Bronchial epithelial cell (primary cell): ENCODE measurements at regions not wholly inside any gene's neighbourhood (a gene's known extent, or its start where the extent isn't known, plus 50 kb on each side); places are given as distances from the start of the nearest gene placed in this dataset.
A peak's percentile ranks its signal among the peaks of the same experiment; 100 is the strongest.

Experiments
- DNase-seq: peaks from one replicate; pipeline ENCODE4 v3.0.0-alpha.2; 2010; ENCODE audit warnings: low read depth
- FAIRE-seq: peaks from 2 replicates; lab custom pipeline; 2011; peaks lifted over from hg19 to GRCh38; lab: Jason Lieb, UNC
- H3K27me3 ChIP-seq: 2 replicates; pipeline ENCODE4 v1.5.1; 2011; ENCODE audit warnings: low read length; ENCODE audit not compliant: control insufficient read depth, insufficient read depth
- H3K36me3 ChIP-seq: 2 replicates; pipeline ENCODE4 v1.5.1; 2011; ENCODE audit warnings: low read length; ENCODE audit not compliant: control insufficient read depth, insufficient read depth
- H3K4me3 ChIP-seq: 2 replicates; pipeline ENCODE4 v1.5.1; 2011; ENCODE audit warnings: mild to moderate bottlenecking, low read depth, low read length, control low read depth
- CTCF ChIP-seq: IDR thresholded peaks from 2 replicates; pipeline ENCODE4 v1.5.1; 2011; ENCODE audit warnings: mild to moderate bottlenecking, moderate library complexity, low read length, control low read depth, inconsistent platforms; ENCODE audit not compliant: insufficient read depth, severe bottlenecking

- FAIRE-seq = no peak
Measured at GRCh38 chr2:7356909-7357584, 439.8 kb downstream of the RNF144A start.

GRCh38 chr2:7357993-7358392, 440.8 kb downstream of the RNF144A start:
- no peak for TF ChIP-seq CTCF
- no peaks in the 10 kb centered on the region for H3K36me3 ChIP-seq
- DNase-seq (no peak), FAIRE-seq (no peak)
- no peaks in the 10 kb centered on the region for H3K27me3 ChIP-seq
- no peak overlapping the region for H3K4me3 ChIP-seq

More at GRCh38 chr2:7356909-7357584, 439.8 kb downstream of the RNF144A start:
- Histone ChIP-seq H3K27me3 (no peaks in the 10 kb centered on the region), H3K36me3 (no peaks in the 10 kb centered on the region), H3K4me3 (no peak overlapping the region)
- TF ChIP-seq CTCF = no peak
- no peak for DNase-seq

GRCh38 chr2:7358865-7359447, 441.7 kb downstream of the RNF144A start:
- DNase-seq (no peak), FAIRE-seq (no peak)
- Histone ChIP-seq H3K4me3 (no peak overlapping the region), H3K27me3 (no peaks in the 10 kb centered on the region), H3K36me3 (no peaks in the 10 kb centered on the region)
- TF ChIP-seq CTCF = no peak

GRCh38 chr2:7363906-7364305, 446.7 kb downstream of the RNF144A start:
- peak; percentile 8 for DNase-seq
- peak; percentile 18 for TF ChIP-seq CTCF
- Histone ChIP-seq H3K4me3 (no peak overlapping the region), H3K36me3 (no peaks in the 10 kb centered on the region), H3K27me3 (no peaks in the 10 kb centered on the region)
- FAIRE-seq = no peak

GRCh38 chr2:7368211-7368610, 451.0 kb downstream of the RNF144A start:
- DNase-seq (no peak), FAIRE-seq (no peak)
- Histone ChIP-seq H3K27me3 (no peaks in the 10 kb centered on the region), H3K4me3 (no peak overlapping the region), H3K36me3 (no peaks in the 10 kb centered on the region)
- TF ChIP-seq CTCF = no peak
